ENCODE measurements at regions not wholly inside any gene's neighbourhood (a gene's known extent, or its start where the extent isn't known, plus 50 kb on each side); places are given as distances from the start of the nearest gene placed in this dataset.
"Not testable (repeated sequence)": the region's sequence is repeated elsewhere in the genome, so short reads cannot be mapped to it uniquely, and the experiment has no call there.

- no peaks in the 10 kb centered on the region for H3K79me2 ChIP-seq (ENCODE audit: low read length)
- intact Hi-C loops (cut with micrococcal nuclease) = no loop called here
- ATAC-seq (no peak), DNase-seq (no peak)
- no peaks in the 10 kb centered on the region for H3K9me2 ChIP-seq (replicated peaks; ENCODE audit: low read length)
- H2AFZ ChIP-seq (ENCODE audit: low read length) = no peak overlapping the region
- no TSS peak for BruUV-seq (replicated peaks)
- no peak overlapping the region for H3K9ac ChIP-seq (ENCODE audit: low read length)
- no peaks in the 10 kb centered on the region for H4K20me1 ChIP-seq (ENCODE audit: low read length)
- no peaks in the 10 kb centered on the region for H3K4me1 ChIP-seq (ENCODE audit: insufficient read depth, low read length)
- no peak overlapping the region for H3K27ac ChIP-seq (ENCODE audit: low read length)
- no peak overlapping the region for H3K4me2 ChIP-seq (ENCODE audit: low read length)
- H3K4me3 ChIP-seq (ENCODE audit: low read length) = no peak overlapping the region
- POLR2A ChIA-PET (ENCODE audit: unreplicated experiment) = no interaction called here
- TF ChIP-seq EZH2 (IDR thresholded peaks at IDR 0.05; ENCODE audit: low read length, unreplicated experiment) = no peak
- TF ChIP-seq EZH2phosphoT487 (IDR thresholded peaks at IDR 0.05; ENCODE audit: borderline replicate concordance, low read length) = no peak
- TF ChIP-seq, protein P1, sequence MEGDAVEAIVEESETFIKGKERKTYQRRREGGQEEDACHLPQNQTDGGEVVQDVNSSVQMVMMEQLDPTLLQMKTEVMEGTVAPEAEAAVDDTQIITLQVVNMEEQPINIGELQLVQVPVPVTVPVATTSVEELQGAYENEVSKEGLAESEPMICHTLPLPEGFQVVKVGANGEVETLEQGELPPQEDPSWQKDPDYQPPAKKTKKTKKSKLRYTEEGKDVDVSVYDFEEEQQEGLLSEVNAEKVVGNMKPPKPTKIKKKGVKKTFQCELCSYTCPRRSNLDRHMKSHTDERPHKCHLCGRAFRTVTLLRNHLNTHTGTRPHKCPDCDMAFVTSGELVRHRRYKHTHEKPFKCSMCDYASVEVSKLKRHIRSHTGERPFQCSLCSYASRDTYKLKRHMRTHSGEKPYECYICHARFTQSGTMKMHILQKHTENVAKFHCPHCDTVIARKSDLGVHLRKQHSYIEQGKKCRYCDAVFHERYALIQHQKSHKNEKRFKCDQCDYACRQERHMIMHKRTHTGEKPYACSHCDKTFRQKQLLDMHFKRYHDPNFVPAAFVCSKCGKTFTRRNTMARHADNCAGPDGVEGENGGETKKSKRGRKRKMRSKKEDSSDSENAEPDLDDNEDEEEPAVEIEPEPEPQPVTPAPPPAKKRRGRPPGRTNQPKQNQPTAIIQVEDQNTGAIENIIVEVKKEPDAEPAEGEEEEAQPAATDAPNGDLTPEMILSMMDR (conservative IDR thresholded peaks at IDR 0.05; ENCODE audit: low read depth, low read length) = no peak
- CTCF ChIA-PET = no interaction called here
- no peaks in the 10 kb centered on the region for H3K9me3 ChIP-seq (ENCODE audit: low read length)
- H3K36me3 ChIP-seq (ENCODE audit: low read depth, low read length) = no peaks in the 10 kb centered on the region
- no peaks in the 10 kb centered on the region for H3F3A ChIP-seq (ENCODE audit: low read length, unreplicated experiment)
- no peaks in the 10 kb centered on the region for H3K27me3 ChIP-seq (ENCODE audit: low read length)
These were observed 361.3 kb upstream of the MTNR1B start for GRCh38 chr11:92607969-92608722.

GRCh38 chr11:92611157-92611556 is 358.3 kb upstream of the MTNR1B start:
- no peaks in the 10 kb centered on the region for H4K20me1 ChIP-seq (ENCODE audit: low read length)
- H3K27ac ChIP-seq (ENCODE audit: low read length) = no peak overlapping the region
- ChIA-PET POLR2A (ENCODE audit: unreplicated experiment) (no interaction called here), CTCF (no interaction called here)
- H3K4me1 ChIP-seq (ENCODE audit: insufficient read depth, low read length) = no peaks in the 10 kb centered on the region
- TF ChIP-seq EZH2phosphoT487 (IDR thresholded peaks at IDR 0.05; ENCODE audit: borderline replicate concordance, low read length) = no peak
- TF ChIP-seq, protein P1 (conservative IDR thresholded peaks at IDR 0.05; ENCODE audit: low read depth, low read length) = no peak
- no peak for TF ChIP-seq EZH2 (IDR thresholded peaks at IDR 0.05; ENCODE audit: low read length, unreplicated experiment)
- H3K4me2 ChIP-seq (ENCODE audit: low read length) = no peak overlapping the region
- no peaks in the 10 kb centered on the region for H3K79me2 ChIP-seq (ENCODE audit: low read length)
- BruUV-seq (replicated peaks) = no TSS peak
- no peak overlapping the region for H2AFZ ChIP-seq (ENCODE audit: low read length)
- H3K27me3 ChIP-seq (ENCODE audit: low read length) = no peaks in the 10 kb centered on the region
- no peaks in the 10 kb centered on the region for H3K9me2 ChIP-seq (replicated peaks; ENCODE audit: low read length)
- ATAC-seq = no peak
- no peak overlapping the region for H3K9ac ChIP-seq (ENCODE audit: low read length)
- H3K4me3 ChIP-seq (ENCODE audit: low read length) = no peak overlapping the region
- H3F3A ChIP-seq (ENCODE audit: low read length, unreplicated experiment) = no peaks in the 10 kb centered on the region
- DNase-seq = no peak
- H3K36me3 ChIP-seq (ENCODE audit: low read depth, low read length) = no peaks in the 10 kb centered on the region
- H3K9me3 ChIP-seq (ENCODE audit: low read length) = peaks cover 7% of the 10 kb centered on the region; the same call in 1 of the 2 replicates
- intact Hi-C loops (cut with micrococcal nuclease) = no loop called here

- H3K9me2 ChIP-seq (replicated peaks; ENCODE audit: low read length); POLR2A ChIA-PET (ENCODE audit: unreplicated experiment); H3K4me2 ChIP-seq (ENCODE audit: low read length); H3K79me2 ChIP-seq (ENCODE audit: low read length); H3K4me3 ChIP-seq (ENCODE audit: low read length); H2AFZ ChIP-seq (ENCODE audit: low read length); H3K27me3 ChIP-seq (ENCODE audit: low read length); ATAC-seq; H3K27ac ChIP-seq (ENCODE audit: low read length); H3K36me3 ChIP-seq (ENCODE audit: low read depth, low read length); DNase-seq; H3K9ac ChIP-seq (ENCODE audit: low read length); intact Hi-C loops (cut with micrococcal nuclease); H4K20me1 ChIP-seq (ENCODE audit: low read length); H3F3A ChIP-seq (ENCODE audit: low read length, unreplicated experiment); CTCF ChIA-PET; BruUV-seq (replicated peaks); H3K4me1 ChIP-seq (ENCODE audit: insufficient read depth, low read length): not testable (repeated sequence)
- peaks cover 23% of the 10 kb centered on the region for H3K9me3 ChIP-seq (ENCODE audit: low read length)
These were observed 351.4 kb upstream of the MTNR1B start for GRCh38 chr11:92618020-92618419.
